ENCODE measurements at regions not wholly inside any gene's neighbourhood (a gene's known extent, or its start where the extent isn't known, plus 50 kb on each side); places are given as distances from the start of the nearest gene placed in this dataset.

- no peak for TF ChIP-seq POLR2A (IDR thresholded peaks at IDR 0.05)
- TF ChIP-seq CTCF (IDR thresholded peaks at IDR 0.05): no peak
Measured at GRCh38 chr12:31869972-31870371, 89.2 kb upstream of the RESF1 start.
